ENCODE measurements at regions not wholly inside any gene's neighbourhood (a gene's known extent, or its start where the extent isn't known, plus 50 kb on each side); places are given as distances from the start of the nearest gene placed in this dataset.

DNA sequence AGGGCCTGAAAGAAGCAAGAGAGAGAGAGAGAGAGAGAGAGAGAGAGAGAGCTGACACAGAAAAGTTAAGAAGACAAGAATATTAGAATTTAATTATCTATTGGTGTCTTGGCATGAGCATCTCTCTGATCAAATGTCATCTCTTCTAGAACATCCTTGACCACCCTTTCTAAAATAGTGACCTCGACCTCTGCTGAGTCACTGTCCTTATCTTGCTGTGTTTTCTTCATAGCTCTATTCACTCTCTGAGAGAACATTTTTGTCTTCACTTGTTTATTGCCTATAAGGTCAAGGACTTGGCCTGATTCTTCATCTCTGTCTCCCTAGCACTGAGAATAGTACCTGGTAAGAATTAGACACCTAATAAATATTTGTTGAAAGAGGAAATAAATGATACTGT lies 383.8 kb upstream of the RPS23 start:
- Histone ChIP-seq H3K27me3 (no peaks in the 10 kb centered on the region), H3K4me1 (no peaks in the 10 kb centered on the region), H3K27ac (no peak overlapping the region), H3K4me3 (no peak overlapping the region), H3K36me3 (no peaks in the 10 kb centered on the region), H3K9me3 (no peaks in the 10 kb centered on the region)
- no peak for DNase-seq
- WGBS, 2 donors (ENCODE audit: low coverage in 1 of 2) = 50 to 72% methylated on average over 1 of the region's 1 CpG
- in situ Hi-C loops (cut with MboI; ENCODE audit: low pct_ligation_motif_present in 1 of 4, low pct_unique_long_range_greater_than_20kb in 1 of 4, low sequenced_read_pairs in 3 of 4) = no loop called here
- TF ChIP-seq POLR2AphosphoS5 (IDR thresholded peaks at IDR 0.05) (no peak), POLR2A (IDR thresholded peaks at IDR 0.05) (no peak), EP300 (IDR thresholded peaks at IDR 0.05; ENCODE audit: low read depth) (no peak), CTCF (IDR thresholded peaks at IDR 0.05) (no peak)
- intact Hi-C loops (cut with DNase I; ENCODE audit: low total_unique reads) = no loop called here

DNA sequence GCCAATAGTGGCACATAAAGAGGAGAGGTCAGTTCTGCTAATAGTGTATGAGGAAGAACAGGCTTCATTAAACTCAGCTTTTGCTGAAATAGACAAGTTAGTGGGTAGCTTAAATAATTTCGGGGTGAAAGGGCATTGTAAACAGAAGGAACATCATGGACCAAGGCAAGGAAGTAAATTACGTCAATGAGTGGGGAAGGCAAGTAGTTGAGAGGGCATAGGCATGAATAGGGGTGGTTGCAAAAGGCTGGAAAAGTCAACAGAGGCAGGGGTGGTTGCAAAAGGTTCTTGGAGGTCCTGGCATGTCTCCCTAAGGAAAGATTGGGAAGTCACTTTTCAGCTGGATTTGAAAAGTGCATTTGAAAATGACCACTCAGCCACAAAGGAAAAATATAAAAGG lies 383.3 kb upstream of the RPS23 start:
- H3K27me3 ChIP-seq = no peaks in the 10 kb centered on the region
- TF ChIP-seq CTCF (IDR thresholded peaks at IDR 0.05) = no peak
- TF ChIP-seq EP300 (IDR thresholded peaks at IDR 0.05; ENCODE audit: low read depth) = no peak
- TF ChIP-seq POLR2A (IDR thresholded peaks at IDR 0.05) = no peak
- TF ChIP-seq POLR2AphosphoS5 (IDR thresholded peaks at IDR 0.05) = no peak
- no peaks in the 10 kb centered on the region for H3K9me3 ChIP-seq
- no peaks in the 10 kb centered on the region for H3K36me3 ChIP-seq
- peaks cover 0 to 2% (median 0%) of the 10 kb centered on the region in 4 donors for H3K4me1 ChIP-seq
- DNase-seq = no peak
- H3K27ac ChIP-seq = no peak overlapping the region
- in situ Hi-C loops (cut with MboI; ENCODE audit: low pct_ligation_motif_present in 1 of 4, low pct_unique_long_range_greater_than_20kb in 1 of 4, low sequenced_read_pairs in 3 of 4) (no loop called here), intact Hi-C loops (cut with DNase I; ENCODE audit: low total_unique reads) (no loop called here)
- H3K4me3 ChIP-seq = no peak overlapping the region
- WGBS, 2 donors (ENCODE audit: low coverage in 1 of 2) = 65 to 76% methylated on average over 2 of the region's 2 CpGs

GRCh38 chr5:82659115-82659514 lies 381.0 kb upstream of the RPS23 start:
- no peak for DNase-seq
- TF ChIP-seq POLR2A (IDR thresholded peaks at IDR 0.05) (no peak), EP300 (IDR thresholded peaks at IDR 0.05; ENCODE audit: low read depth) (no peak), POLR2AphosphoS5 (IDR thresholded peaks at IDR 0.05) (no peak), CTCF (IDR thresholded peaks at IDR 0.05) (no peak)
- Histone ChIP-seq H3K9me3 (no peaks in the 10 kb centered on the region), H3K4me1 (peaks cover 0 to 5% (median 0%) of the 10 kb centered on the region in 4 donors), H3K36me3 (no peaks in the 10 kb centered on the region), H3K4me3 (no peak overlapping the region), H3K27ac (no peak overlapping the region), H3K27me3 (no peaks in the 10 kb centered on the region)
- in situ Hi-C loops (cut with MboI; ENCODE audit: low pct_ligation_motif_present in 1 of 4, low pct_unique_long_range_greater_than_20kb in 1 of 4, low sequenced_read_pairs in 3 of 4) = no loop called here
- 73 to 76% methylated on average over 2 of the region's 2 CpGs for WGBS, 2 donors (ENCODE audit: low coverage in 1 of 2)
- intact Hi-C loops (cut with DNase I; ENCODE audit: low total_unique reads) = no loop called here

DNA sequence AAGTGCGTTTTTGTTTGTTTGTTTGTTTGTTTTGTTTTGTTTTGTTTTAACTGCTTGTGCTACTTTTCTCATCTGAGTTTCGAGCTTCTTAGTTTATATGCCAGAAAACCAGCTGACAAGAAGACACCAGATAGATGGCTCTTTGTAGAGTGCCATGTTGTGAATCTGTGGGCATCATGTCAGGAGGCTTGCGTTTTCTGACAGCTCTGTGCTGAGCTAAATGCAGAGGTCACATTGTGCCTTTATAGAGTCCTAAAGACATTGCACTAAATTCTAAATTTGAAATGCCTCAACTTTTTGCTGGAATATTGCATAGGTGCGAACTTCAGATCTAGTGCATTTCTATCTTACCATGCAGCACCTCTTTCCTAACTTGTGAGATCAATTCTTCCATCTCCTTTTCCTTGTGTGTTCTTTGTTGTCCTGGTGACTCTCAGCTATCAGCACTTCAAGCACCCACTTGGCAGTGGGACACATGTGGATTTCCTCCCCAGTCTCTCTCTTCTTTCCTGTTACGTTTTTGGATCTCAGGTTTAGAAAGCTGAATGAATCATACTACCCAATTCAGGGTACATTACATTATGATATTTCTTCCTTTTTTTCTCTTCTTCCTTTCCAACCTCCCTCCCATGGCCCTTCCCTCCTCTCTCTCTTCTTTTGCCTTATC lies 379.0 kb upstream of the RPS23 start:
- intact Hi-C loops (cut with DNase I; ENCODE audit: low total_unique reads) = no loop called here
- 57 to 64% methylated on average over 5 of the region's 5 CpGs for WGBS, 2 donors (ENCODE audit: low coverage in 1 of 2)

More for the DNA sequence above, 379.0 kb upstream of the RPS23 start:
- no peak overlapping the region for H3K27ac ChIP-seq
- H3K4me3 ChIP-seq = no peak overlapping the region
- no peak for DNase-seq
- peaks cover 0 to 5% (median 0%) of the 10 kb centered on the region in 4 donors for H3K4me1 ChIP-seq
- in situ Hi-C loops (cut with MboI; ENCODE audit: low pct_ligation_motif_present in 1 of 4, low pct_unique_long_range_greater_than_20kb in 1 of 4, low sequenced_read_pairs in 3 of 4) = no loop called here
- no peak for TF ChIP-seq POLR2A (IDR thresholded peaks at IDR 0.05)
- no peak for TF ChIP-seq EP300 (IDR thresholded peaks at IDR 0.05; ENCODE audit: low read depth)
- no peak for TF ChIP-seq POLR2AphosphoS5 (IDR thresholded peaks at IDR 0.05)
- no peak for TF ChIP-seq CTCF (IDR thresholded peaks at IDR 0.05)
- no peaks in the 10 kb centered on the region for H3K27me3 ChIP-seq
- no peaks in the 10 kb centered on the region for H3K9me3 ChIP-seq
- H3K36me3 ChIP-seq = no peaks in the 10 kb centered on the region

Measured in transverse colon (tissue), 4 donors.